ENCODE measurements at regions not wholly inside any gene's neighbourhood (a gene's known extent, or its start where the extent isn't known, plus 50 kb on each side); places are given as distances from the start of the nearest gene placed in this dataset.

DNA sequence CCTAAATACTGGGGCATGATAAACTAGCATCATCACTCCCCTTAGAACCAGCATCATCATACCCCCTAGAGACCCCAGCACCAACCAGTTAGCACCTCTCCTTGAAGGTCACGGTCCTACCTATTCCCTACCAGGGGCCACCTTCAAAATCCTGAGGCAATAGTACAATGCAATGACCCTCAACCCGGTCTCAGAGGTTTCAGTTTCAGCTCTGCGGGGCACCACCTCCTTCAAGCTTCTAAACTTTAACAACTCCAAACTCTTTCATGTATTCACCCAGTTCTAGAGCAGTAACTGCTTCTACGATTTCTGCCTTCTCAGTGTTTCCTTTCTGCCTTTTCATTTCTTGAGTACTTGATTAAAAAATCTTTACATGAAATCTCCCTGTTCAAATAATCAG, 130.1 kb upstream of the EPB41L4A start:
- TF ChIP-seq, protein P1, sequence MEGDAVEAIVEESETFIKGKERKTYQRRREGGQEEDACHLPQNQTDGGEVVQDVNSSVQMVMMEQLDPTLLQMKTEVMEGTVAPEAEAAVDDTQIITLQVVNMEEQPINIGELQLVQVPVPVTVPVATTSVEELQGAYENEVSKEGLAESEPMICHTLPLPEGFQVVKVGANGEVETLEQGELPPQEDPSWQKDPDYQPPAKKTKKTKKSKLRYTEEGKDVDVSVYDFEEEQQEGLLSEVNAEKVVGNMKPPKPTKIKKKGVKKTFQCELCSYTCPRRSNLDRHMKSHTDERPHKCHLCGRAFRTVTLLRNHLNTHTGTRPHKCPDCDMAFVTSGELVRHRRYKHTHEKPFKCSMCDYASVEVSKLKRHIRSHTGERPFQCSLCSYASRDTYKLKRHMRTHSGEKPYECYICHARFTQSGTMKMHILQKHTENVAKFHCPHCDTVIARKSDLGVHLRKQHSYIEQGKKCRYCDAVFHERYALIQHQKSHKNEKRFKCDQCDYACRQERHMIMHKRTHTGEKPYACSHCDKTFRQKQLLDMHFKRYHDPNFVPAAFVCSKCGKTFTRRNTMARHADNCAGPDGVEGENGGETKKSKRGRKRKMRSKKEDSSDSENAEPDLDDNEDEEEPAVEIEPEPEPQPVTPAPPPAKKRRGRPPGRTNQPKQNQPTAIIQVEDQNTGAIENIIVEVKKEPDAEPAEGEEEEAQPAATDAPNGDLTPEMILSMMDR (IDR thresholded peaks at IDR 0.05; ENCODE audit: insufficient read depth, low read depth, low read length) = no peak
- TF ChIP-seq EZH2 (IDR thresholded peaks at IDR 0.05; ENCODE audit: insufficient read depth, low read length) = no peak

All from astrocyte (in vitro differentiated cells and primary cell).